HG02571 (cell line): ENCODE measurements at regions not wholly inside any gene's neighbourhood (a gene's known extent, or its start where the extent isn't known, plus 50 kb on each side); places are given as distances from the start of the nearest gene placed in this dataset.

Source experiments
- ATAC-seq: cut with Tn5 transposase; IDR thresholded peaks from one replicate; pipeline ENCODE4 v1.9.1; 2021; ENCODE audit warnings: mild to moderate bottlenecking, moderate library complexity; ENCODE audit not compliant: unreplicated experiment

GRCh38 chr10:123568751-123569150 is 97.4 kb upstream of the GPR26 start:
- no peak for ATAC-seq

- no peak for ATAC-seq
Measured at GRCh38 chr10:123569436-123570035, 96.6 kb upstream of the GPR26 start.

- no peak for ATAC-seq
Measured at GRCh38 chr10:123570051-123570897, 95.9 kb upstream of the GPR26 start.

- no peak for ATAC-seq
Measured at GRCh38 chr10:123570898-123571515, 95.1 kb upstream of the GPR26 start.

- ATAC-seq = no peak
Measured at GRCh38 chr10:123571978-123572377, 94.2 kb upstream of the GPR26 start.

GRCh38 chr10:123573236-123574108 is 92.7 kb upstream of the GPR26 start:
- ATAC-seq = no peak

GRCh38 chr10:123574109-123574698 is 92.0 kb upstream of the GPR26 start:
- no peak for ATAC-seq

- ATAC-seq = no peak
Measured at GRCh38 chr10:123575105-123575504, 91.0 kb upstream of the GPR26 start.

- ATAC-seq = no peak
Measured at GRCh38 chr10:123576706-123577105, 89.4 kb upstream of the GPR26 start.

- no peak for ATAC-seq
Measured at GRCh38 chr10:123577921-123578461, 88.2 kb upstream of the GPR26 start.

GRCh38 chr10:123578721-123579120 is 87.4 kb upstream of the GPR26 start:
- no peak for ATAC-seq

GRCh38 chr10:123579675-123580074 is 86.5 kb upstream of the GPR26 start:
- ATAC-seq = no peak

GRCh38 chr10:123580426-123580825 is 85.7 kb upstream of the GPR26 start:
- ATAC-seq = no peak

GRCh38 chr10:123581656-123582055 is 84.5 kb upstream of the GPR26 start:
- no peak for ATAC-seq

GRCh38 chr10:123582084-123582989 is 83.8 kb upstream of the GPR26 start:
- no peak for ATAC-seq

GRCh38 chr10:123583639-123584418 is 82.3 kb upstream of the GPR26 start:
- ATAC-seq = no peak

- ATAC-seq = no peak
Measured at GRCh38 chr10:123584419-123584775, 81.8 kb upstream of the GPR26 start.
